ENCODE measurements at regions not wholly inside any gene's neighbourhood (a gene's known extent, or its start where the extent isn't known, plus 50 kb on each side); places are given as distances from the start of the nearest gene placed in this dataset.

DNA sequence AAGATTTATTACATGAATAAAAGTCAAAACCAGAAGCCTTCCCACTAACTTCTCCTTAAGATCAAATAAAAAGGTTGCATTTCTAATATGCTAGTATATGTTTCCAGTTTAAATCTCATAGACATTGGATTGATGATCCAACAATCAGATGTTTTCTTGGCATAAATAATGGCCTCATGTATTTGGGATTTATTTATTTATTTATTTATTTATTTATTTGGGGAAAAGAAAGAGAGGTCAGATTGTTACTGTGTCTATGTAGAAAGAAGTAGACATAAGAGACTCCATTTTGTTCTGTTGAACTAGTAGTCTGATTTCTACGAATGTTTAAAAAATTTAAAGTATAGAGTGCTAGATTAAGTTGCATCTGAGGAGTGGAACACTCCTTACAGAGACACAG, 422.4 kb downstream of the ADGRL2 start:
- DNase-seq = no peak

DNA sequence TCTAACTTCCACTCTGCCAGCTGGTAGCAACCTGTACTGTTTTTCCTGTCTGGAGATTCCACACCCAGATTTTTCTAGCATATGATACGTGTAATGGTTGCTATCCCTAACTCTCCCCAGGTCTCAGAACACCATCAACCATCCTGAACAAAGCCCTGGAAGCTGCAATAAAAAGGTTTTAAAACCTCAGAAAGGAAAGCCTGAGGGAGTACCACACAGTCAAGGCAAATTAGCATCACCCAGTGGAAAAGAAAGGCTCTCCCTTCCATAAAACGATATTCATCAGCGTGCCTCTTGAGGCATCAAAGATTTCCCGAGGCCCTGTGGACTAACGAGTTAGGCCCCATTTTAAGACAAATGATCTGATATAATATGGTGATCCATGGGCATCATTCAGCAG, 421.0 kb downstream of the ADGRL2 start:
- DNase-seq = no peak

DNA sequence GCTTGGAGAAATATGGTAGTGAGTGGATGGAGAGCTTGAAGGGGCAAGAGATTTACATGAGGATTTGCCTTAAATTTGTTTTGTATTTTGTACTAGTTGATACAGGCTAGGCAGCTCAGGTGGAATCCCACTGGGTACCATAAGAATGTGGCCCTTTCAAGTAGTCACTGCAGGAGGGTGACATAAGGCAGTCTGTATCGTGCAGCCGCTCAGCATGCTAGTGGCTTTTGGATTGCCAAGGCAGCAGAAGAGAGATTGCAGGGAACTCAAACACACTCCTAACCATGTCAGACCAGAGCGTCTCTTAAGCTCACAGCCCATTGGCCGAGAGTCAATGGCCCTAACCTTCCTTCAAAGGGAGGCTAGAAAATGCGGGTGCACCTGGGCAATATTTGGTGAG, 420.0 kb downstream of the ADGRL2 start:
- DNase-seq = no peak

DNA sequence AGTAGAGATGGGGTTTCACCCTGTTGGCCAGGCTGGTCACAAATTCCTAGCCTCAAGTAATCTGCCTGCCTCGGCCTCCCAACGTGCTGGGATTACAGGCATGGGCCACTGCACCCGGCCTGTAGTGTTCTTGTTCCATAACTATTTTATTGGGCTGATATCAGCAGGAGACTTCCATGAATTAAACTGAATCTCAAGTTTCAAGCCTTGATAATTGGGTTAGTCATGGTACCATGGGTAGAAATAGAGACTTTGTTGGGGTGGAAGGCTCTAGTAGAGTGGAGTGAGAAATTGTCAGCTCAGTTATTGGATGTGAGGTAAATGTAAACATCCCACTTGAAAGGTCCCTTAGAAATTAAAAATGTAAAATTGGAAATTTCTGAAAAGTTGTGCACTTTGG, 419.1 kb downstream of the ADGRL2 start:
- no peak for DNase-seq

DNA sequence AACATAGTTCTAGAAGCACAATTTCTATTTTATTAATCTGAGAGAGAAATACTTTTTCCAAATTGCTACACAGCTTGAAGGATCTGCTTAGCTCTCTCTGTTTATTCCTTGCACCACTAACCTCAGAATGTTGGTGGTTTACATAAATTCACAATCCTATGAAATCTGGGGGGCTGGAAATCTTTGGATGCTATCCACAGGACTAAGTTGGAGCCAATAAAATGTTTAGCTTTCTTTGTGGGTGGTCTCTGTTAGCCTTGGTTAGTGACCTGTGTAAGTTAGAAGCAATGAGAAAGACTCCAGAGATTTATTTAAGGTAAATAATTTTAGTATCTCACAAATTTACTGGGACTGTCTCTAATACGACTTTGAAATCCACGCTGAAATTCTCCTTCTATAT, 418.1 kb downstream of the ADGRL2 start:
- DNase-seq = no peak

DNA sequence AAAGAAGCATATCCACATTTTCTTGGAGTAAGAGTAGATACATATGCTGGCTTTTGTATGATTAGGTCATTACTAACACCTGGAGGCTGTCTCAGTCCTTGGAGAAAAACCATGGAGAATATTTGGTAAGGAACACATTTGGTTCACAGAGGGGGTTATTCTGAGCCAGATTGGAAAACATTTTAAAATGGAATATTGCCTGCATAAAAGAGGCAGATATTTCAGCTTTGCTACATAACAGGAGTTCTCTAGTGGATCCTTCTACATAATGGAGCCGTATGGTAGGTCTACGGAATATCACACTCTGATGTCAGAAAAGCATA, 415.1 kb downstream of the ADGRL2 start:
- DNase-seq = no peak

DNA sequence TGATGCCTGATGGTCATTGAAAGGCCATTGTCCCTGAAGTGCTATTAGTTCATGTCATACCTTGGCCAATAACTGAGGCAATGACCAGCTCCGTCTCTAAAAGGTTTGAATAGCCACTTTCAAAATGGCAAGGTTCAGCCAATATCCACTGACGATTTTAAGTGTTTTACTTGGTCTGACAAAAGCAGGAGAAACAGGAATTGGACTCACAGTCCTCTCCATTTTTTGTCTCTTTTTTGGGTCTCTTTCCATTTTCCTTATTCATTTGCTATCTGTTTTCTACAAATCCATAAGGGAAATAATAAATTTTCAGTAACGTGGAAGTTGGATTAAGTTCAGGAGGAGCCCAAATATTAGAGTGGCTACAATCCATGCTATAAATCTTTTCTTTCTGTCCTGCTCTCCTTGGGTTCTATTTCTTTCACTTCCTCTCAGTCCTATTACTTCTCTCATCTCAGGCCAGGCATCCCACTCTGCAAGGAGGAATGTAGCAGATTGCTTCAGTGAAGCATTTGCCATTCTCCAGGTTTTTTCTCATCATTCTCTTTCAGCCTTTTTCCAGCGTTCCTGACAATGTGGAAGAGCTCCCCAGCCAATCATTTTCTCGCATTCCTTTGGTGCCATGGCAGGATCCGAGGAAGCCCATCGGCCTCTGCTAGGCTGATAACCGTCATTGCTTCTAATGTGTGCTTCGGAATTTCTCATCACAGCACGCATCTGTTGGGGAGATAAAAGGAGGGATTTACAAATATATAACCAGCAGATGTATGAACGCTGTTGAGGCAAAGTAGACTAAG, 414.5 kb downstream of the ADGRL2 start:
- DNase-seq = no peak

DNA sequence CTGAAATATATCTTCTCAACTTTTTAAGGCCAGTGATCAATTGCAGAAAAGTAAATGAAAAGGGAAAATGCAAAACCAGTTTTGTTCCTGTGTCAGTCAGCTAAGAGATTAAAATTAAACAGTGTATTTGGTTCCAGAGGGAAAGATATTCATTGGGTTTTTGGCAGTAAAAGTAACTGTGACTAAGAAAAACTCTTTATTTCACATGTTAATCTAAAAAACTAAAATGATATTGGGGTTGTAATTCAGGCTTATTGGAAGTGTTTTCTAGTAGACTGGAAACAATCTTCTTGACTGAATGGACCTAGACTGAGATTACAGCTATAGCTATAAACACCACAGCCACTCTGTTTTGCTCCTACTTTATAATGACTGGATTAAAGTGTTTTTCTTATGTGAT, 413.9 kb downstream of the ADGRL2 start:
- no peak for DNase-seq

DNA sequence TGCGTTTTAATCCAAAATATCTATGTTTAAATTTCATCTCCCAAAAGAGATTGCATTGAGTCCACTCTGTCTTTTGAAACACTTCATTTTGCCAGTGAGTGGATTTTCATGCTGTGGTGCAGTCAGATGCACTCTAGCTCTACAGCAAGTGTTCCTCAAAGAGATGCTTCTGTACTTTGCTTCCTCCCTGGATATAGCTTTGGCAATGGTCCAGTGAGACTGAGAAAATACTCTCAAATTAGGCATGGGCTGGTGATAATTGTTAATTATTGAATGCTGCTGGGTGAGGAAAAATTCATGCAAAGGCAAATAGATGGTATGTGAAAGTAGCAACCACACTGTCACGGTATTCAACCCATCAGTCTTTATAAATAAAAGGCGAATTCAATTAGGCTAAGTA, 396.9 kb downstream of the ADGRL2 start:
- DNase-seq = no peak

DNA sequence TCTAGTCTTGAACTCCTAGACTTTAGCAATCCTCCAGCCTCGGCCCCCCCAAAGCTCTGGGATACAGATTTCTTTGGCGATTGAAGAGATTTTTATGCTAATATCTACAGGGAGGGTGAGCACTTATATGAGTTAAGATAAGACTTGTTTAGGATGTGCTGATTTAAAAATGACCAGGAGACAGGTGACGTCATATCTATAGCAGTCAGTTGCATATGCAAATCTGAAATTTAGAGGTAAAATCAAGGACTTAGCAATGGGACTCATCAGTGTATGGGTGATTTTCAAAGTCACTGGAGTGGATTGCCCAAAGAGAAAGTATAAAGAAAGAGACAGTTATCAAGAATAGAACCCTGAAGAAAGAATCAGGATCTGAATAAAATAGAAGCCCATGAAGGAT, 394.5 kb downstream of the ADGRL2 start:
- DNase-seq = no peak

DNA sequence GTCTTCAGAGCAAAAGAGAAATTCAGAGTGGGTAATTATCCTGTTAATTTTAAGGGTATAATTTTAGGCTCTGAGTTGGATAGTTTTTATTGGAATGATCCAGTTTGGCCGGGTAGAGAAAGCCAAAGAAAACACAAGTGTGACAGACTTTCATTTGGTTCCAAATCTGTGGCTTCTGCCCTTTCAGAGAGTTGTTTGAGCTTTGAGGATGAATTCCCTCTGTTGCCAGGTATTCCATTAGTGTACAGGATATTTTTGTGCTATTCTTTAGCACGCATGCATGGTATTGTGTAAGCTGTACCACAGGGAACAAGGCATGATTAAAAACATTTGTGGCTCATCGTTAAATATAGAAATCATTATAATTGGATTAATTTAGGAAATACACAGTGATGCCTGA, 384.4 kb downstream of the ADGRL2 start:
- DNase-seq = no peak

DNA sequence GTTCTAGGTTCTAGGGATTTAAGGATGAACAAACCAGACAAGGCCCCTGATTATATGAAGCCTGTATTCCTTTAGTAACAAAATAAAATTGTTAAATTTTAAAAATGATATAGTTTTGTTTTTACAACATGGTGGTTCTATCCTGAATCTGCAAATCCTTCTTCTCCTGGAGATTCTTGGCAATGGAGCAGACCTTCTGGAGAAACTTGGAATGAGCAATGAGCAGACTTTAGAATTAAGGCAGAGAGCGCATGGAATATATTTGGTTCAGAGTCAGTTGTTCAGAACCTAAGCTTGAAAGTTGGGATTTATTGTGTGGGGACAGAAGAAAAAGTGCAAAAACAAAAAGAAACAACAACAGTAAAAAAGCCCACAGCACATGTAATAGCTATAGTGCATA, 381.1 kb downstream of the ADGRL2 start:
- no peak for DNase-seq

DNA sequence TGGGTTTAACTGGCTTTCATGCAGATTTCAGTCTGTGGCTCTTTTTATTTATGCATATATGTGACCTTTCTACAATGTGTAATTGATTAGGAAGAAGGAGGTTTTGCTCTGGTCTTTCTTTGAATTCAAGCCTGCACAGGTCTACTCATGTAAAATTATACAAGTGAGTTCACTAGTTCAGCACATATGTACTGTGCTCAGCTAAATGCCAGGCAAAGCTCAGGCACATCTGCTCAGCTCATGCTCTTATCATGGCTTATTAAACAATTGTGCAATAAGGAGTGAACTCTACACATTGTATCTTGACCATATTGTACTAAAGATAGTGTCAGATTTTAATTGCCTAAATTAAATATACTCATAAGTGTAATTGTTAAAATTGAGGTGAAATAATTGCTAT, 378.4 kb downstream of the ADGRL2 start:
- no peak for DNase-seq

DNA sequence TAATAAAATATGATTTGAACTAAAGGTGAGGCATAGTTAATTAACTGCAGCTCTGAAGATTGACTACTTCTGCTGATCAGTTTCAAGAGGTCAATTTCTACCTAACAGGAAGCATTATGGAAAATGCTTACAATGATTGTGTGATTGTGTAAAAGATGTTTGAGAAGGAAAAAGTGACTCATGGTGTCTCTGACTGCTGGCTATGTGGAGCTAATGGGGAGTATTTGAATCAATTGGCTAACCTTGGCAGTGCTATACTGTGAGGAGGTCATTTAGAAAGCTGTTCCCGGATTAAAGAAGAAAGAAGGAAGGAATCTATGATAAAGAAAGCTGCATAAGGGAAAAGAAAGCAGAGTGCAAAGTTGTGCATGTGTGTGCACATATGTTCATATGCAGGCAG, 376.5 kb downstream of the ADGRL2 start:
- DNase-seq = no peak

DNA sequence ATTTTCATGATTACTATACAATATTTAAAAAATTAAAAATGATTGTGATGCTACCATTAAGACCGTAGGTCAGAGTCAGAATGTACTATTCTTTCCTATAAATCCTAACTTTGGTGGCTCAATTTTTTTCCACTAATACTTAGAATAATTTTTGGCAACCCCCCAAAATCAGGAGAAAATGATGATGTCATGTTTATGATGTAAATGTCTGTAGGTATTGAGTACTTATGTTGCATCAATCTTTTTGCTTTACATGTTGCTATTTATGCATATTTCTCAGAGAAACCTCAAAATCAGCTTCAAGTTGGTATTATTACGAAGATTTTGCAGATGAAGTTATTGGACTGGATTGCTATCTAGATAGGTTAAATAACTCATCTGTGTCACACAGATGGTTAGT, 371.2 kb downstream of the ADGRL2 start:
- no peak for DNase-seq

DNA sequence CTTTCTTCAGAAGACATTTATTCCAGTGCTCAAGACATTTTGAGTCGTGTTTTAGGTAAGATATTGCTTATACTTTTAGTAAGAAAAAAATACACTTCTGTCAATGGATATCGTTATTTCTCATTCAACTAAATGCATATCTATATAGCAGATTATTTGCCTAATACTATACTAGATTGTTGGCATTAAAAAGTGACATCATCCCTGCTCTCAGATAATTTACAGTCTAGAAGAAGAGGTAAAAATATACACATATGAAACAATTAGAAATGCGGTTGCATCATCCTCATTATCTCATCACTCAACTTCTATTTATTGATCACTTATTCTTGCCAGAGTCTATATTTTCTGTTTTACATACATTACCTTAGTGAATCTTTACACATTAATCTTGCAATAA, 367.7 kb downstream of the ADGRL2 start:
- no peak for DNase-seq

DNA sequence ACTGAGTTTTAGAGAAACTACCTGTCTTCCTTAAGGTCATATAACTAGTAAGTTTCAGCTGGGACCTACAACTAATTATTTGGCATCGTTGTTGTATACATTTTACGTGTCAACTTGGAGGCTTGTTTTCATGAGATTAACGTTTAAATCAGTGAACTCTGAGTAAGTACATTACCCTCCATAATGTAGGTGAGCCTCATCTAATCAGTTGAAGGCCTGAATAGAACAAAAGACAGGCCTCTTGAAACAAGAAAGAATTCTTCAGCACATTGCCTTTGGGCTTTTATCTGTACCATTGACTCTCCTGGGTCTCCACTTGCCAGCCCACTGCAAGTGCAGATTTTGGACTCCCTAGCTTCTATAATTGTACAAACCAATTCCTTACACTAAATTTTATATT, 364.6 kb downstream of the ADGRL2 start:
- no peak for DNase-seq

DNA sequence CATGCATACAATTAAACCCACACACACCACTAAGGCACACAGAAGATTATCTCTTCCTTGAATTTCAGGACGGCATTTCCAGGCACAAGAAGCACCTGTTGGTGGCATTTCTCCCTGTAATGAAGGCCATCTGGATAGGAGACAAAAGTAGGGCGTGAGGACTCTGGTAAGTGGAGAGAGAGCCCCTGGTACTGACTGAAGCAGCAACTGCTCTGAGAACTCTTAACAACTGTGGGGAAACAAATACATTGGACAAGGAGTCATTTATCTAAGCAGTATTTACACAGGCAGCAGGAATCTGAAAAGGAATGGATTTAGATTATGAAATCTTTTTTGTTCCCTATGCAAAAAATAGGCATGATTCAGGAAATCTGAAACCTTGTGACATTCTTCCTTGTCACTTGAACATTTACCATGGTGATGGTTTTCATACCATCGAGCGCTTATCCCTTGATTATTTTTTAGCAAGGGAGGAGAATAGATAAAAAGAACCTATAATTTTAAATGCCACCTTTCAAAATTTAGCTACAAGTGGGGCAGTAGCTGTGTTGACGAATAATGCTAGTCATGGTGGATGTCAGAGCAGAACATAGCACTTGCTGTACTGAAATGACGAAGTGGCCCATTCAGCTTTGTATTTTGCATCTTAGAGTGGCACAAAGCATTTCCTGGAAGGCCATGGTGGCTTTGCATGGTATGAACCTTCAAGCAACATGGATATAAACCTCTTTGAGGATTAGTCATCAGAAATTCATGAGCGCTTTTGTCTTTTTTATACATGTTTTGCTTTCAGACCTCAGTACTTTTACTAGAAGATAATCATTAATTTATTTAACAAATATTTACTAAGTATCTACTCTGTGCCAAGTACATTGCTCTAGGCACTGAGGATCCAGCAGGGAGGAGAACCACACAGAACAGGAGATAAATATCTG, 362.0 kb downstream of the ADGRL2 start:
- DNase-seq = no peak

DNA sequence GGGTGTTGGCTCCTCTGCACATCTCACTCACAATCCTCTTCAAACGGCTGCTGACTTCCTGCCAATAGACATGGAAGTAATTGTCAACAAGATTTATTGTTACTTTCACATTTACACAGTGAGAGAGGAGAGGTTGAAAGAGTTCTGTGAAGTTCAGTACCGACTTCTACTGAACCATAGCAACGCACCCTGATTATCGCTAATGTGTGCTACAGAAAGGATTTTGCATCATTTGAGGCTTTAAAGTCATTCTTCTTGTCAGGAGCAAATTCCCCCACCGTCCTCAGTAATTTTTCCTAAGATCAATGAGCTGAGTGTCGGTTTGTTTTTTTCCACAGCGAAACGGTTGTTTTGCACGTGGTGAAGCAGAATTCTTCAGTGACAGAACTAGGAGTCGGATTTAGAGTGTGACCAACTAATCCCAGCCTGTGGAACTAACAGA, 361.0 kb downstream of the ADGRL2 start:
- no peak for DNase-seq

DNA sequence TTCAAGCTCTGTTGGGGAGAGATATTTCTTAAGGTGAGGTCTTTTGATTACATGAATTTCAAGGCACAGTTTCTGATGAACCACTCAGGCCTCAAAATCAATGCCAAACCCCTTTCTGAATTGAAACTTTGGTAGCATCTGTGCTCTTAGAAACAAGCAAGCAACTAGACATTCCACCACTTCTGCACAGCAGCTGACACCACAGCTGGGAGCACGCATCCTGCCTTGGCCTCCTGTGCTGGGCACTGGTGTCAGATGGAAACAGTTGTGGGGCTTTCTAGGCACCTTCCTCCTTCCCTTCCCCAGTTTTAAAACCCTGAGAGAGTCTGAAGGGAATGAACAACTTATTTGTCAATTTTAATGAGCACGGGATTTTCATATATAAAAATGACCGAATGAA, 360.2 kb downstream of the ADGRL2 start:
- no peak for DNase-seq

DNA sequence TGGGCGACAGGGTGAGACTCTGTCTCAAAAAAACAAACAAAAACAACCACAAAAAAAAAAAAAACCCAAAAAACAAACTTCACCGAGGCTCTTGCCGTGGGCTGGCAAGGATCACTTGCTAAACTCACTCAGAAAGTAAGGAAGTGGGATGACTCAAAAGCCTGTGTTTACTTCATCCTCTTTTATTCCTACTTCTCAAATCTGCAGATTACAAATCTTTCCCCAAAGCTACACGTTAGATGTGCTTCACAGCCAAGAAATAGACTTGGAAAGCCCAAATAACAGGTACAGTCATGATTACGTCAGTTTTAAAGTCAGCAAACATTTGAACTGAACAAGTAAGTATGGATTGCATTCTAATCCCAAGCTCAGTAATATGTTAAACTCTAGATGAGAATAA, 359.3 kb downstream of the ADGRL2 start:
- no peak for DNase-seq

DNA sequence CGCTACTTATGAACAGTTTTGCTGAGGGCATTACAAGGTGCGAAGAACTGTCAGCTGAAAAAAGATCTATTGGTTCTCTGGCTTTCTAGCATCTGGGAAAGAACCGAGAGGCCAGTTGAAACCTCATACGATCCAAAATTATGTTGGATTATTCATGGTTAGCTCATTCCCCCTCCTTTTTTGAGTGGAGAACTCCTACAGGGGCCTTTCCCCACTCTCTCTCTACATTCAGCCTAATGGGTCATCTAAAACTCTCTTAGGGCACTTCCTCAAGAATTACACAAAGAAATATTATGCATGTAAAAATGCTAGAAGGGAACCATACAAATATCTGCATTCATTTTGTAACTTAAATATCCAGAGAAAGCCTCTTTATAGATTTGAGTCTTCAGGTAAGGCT, 358.2 kb downstream of the ADGRL2 start:
- DNase-seq = no peak

DNA sequence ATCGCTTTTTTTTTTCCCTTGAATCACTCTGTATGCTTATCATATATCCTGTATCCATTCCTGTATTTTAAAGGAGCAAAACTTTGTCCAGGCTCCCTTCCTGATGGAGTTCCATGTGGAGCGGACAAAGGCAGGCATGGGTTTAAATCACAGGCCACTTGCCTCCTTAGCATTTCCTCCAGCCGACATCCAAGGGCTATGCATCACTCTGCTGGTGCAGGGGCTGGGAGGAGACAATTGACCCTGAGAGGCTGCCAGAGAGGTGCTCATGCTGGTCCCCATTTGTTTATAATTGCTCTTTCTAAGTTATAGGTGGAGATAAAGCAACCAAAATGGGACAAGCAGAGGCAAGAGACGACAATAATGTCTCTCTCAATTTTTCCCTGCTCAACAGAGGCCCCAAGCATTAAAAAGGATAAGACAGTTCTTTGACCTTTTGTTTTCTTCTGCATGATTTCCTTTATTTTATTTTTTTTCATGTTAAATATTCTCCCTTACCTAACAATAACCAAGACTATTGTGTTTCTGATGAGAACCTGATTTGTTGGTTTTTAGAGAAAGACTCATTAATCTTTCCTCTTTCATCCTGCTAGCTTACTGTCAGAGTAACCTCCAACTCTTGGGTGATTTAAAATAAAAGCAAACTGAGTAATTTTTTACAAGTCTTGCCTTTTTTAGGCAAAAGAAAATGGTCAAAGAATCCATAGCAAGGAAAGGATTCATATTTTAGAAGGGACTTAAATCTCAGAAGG, 353.7 kb downstream of the ADGRL2 start:
- no peak for DNase-seq

DNA sequence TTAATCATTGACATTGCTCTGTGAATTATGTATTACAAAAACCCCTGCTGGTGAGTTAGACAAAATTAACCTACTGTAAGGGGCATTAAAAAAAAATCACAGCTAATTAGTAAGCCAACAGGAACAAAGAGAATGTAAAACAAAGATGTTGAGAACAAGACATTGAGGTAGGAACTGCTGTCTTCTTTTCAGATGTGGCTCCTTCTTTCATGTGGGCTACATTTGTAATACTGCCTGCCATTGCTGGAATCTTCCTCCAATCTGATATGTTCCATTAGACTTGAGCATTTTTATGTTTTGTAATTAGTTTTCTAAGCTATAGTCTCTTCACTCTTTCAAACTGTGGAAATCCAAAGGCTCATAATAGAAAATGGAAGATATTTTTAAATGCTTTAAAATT, 353.0 kb downstream of the ADGRL2 start:
- no peak for DNase-seq
